Fibroblast of lung (primary cell): ENCODE measurements at regions not wholly inside any gene's neighbourhood (a gene's known extent, or its start where the extent isn't known, plus 50 kb on each side); places are given as distances from the start of the nearest gene placed in this dataset.

ENCODE experiments used
- DNase-seq, 2 donors: peaks; one replicate each; pipeline versions ENCODE4 v3.0.0 to v3.0.0-alpha.2; 2010; ENCODE audit warnings: low read depth in 2 of 2
- H2AFZ ChIP-seq: 2 replicates; pipeline ENCODE4 v1.5.1; 2012; ENCODE audit warnings: low read length, control low read depth, inconsistent platforms
- H3K27ac ChIP-seq: 2 replicates; pipeline ENCODE4 v1.5.1; 2011; ENCODE audit warnings: low read length, control low read depth; ENCODE audit not compliant: insufficient read depth
- H3K27me3 ChIP-seq: 2 replicates; pipeline ENCODE4 v1.5.1; 2011; ENCODE audit warnings: mild to moderate bottlenecking, low read length; ENCODE audit not compliant: control insufficient read depth, insufficient read depth
- H3K36me3 ChIP-seq: 2 replicates; pipeline ENCODE4 v1.5.1; 2011; ENCODE audit warnings: low read length; ENCODE audit not compliant: control insufficient read depth, insufficient read depth
- H3K4me1 ChIP-seq: 2 replicates; pipeline ENCODE4 v1.5.1; 2011; ENCODE audit warnings: low read length; ENCODE audit not compliant: control insufficient read depth, insufficient read depth; ENCODE audit errors: extremely low read depth
- H3K4me2 ChIP-seq: 2 replicates; pipeline ENCODE4 v1.5.1; 2011; ENCODE audit warnings: low read length, control low read depth; ENCODE audit not compliant: insufficient read depth; ENCODE audit errors: extremely low read depth
- H3K4me3 ChIP-seq, 4 experiments: fragments of 200-600 bp in 1 of 4; sonication (generic) in 1 of 4; replicated peaks in 1 of 4; 2 replicates each; pipeline ENCODE4 v1.5.1; 2011 to 2016; ENCODE audit warnings: low read length in 4 of 4, low read depth in 3 of 4, mild to moderate bottlenecking in 3 of 4, control low read depth in 2 of 4, inconsistent platforms in 1 of 4, mixed read lengths in 1 of 4; ENCODE audit not compliant: insufficient read depth in 1 of 4; ENCODE audit errors: control extremely low read depth in 1 of 4
- H3K79me2 ChIP-seq: 2 replicates; pipeline ENCODE4 v1.5.1; 2012; ENCODE audit warnings: mild to moderate bottlenecking, low read length, inconsistent platforms; ENCODE audit not compliant: control insufficient read depth, insufficient read depth
- H3K9ac ChIP-seq: 2 replicates; pipeline ENCODE4 v1.5.1; 2011; ENCODE audit warnings: mild to moderate bottlenecking, low read length, control low read depth; ENCODE audit not compliant: insufficient read depth
- H3K9me3 ChIP-seq: 2 replicates; pipeline ENCODE4 v1.5.1; 2012; ENCODE audit warnings: low read depth, low read length; ENCODE audit not compliant: control insufficient read depth, insufficient read depth
- H4K20me1 ChIP-seq: 2 replicates; pipeline ENCODE4 v1.5.1; 2011; ENCODE audit warnings: low read length; ENCODE audit not compliant: control insufficient read depth, insufficient read depth; ENCODE audit errors: extremely low read depth
- CTCF ChIP-seq, 2 donors: IDR thresholded peaks in 1 of 2; conservative IDR thresholded peaks in 1 of 2; 1 replicate in 1 of 2; 2 replicates in 1 of 2; pipeline ENCODE4 v1.5.1; 2011 to 2012; ENCODE audit warnings: low read length in 2 of 2, control low read depth in 1 of 2, inconsistent platforms in 1 of 2, low read depth in 1 of 2, mild to moderate bottlenecking in 1 of 2
- EZH2 ChIP-seq: IDR thresholded peaks from 2 replicates; pipeline ENCODE4 v1.5.1; 2012; ENCODE audit warnings: low read length, control low read depth, mild to moderate bottlenecking; ENCODE audit errors: missing control alignments

- TF ChIP-seq EZH2 (no peak), CTCF (conservative IDR thresholded peaks at IDR 0.05 in 1 of 2, IDR thresholded peaks at IDR 0.05 in 1 of 2; ENCODE audit: low read depth in 1 of 2, low read length in 2 of 2) (no peak)
- Histone ChIP-seq H2AFZ (no peak overlapping the region), H3K27ac (no peak overlapping the region), H3K9me3 (no peaks in the 10 kb centered on the region), H3K4me1 (no peaks in the 10 kb centered on the region), H3K4me3 (no peak overlapping the region), H3K36me3 (no peaks in the 10 kb centered on the region), H3K79me2 (no peaks in the 10 kb centered on the region), H3K4me2 (no peak overlapping the region), H3K9ac (no peak overlapping the region), H3K27me3 (peaks cover 3% of the 10 kb centered on the region), H4K20me1 (no peaks in the 10 kb centered on the region)
- peak in 1 of 2 donors; percentile 17 for DNase-seq
Measured at GRCh38 chr9:108609227-108609896, 246.4 kb downstream of the ACTL7B start.

- TF ChIP-seq CTCF (conservative IDR thresholded peaks at IDR 0.05 in 1 of 2, IDR thresholded peaks at IDR 0.05 in 1 of 2; ENCODE audit: low read depth in 1 of 2, low read length in 2 of 2) (no peak), EZH2 (no peak)
- Histone ChIP-seq H3K27me3 (peaks cover 3% of the 10 kb centered on the region), H4K20me1 (no peaks in the 10 kb centered on the region), H2AFZ (no peak overlapping the region), H3K79me2 (no peaks in the 10 kb centered on the region), H3K9me3 (no peaks in the 10 kb centered on the region), H3K27ac (no peak overlapping the region), H3K36me3 (no peaks in the 10 kb centered on the region), H3K4me1 (no peaks in the 10 kb centered on the region), H3K4me3 (no peak overlapping the region), H3K4me2 (no peak overlapping the region), H3K9ac (no peak overlapping the region)
- no peak for DNase-seq
Measured at GRCh38 chr9:108607607-108608006, 248.2 kb downstream of the ACTL7B start.

DNA sequence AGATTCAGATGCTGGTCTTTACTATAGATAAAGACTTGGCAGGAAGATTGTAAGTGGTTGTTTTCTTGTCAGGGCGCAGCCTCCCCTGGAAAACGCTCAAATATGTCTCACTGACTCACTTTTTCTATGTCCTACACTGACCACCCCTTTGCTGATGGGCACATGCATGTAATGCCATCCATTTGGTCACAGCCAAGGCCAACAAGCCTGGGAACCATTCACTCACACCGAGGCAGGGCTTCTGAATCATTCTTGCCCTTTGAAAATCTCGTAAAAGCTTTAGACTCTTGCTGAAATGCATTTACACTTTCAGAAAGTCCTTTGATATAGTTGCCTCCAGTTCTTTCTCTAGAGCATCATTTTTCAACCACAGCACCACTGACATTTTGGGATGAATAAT, 249.4 kb downstream of the ACTL7B start:
- DNase-seq: peak in 1 of 2 donors; percentile 10
- no peaks in the 10 kb centered on the region for H3K9me3 ChIP-seq
- H3K4me2 ChIP-seq: no peak overlapping the region

More for the DNA sequence above, 249.4 kb downstream of the ACTL7B start:
- TF ChIP-seq EZH2 (no peak), CTCF (conservative IDR thresholded peaks at IDR 0.05 in 1 of 2, IDR thresholded peaks at IDR 0.05 in 1 of 2; ENCODE audit: low read depth in 1 of 2, low read length in 2 of 2) (no peak)
- Histone ChIP-seq H3K36me3 (no peaks in the 10 kb centered on the region), H3K4me1 (no peaks in the 10 kb centered on the region), H3K9ac (no peak overlapping the region), H3K79me2 (no peaks in the 10 kb centered on the region), H3K27me3 (peaks cover 3% of the 10 kb centered on the region), H2AFZ (no peak overlapping the region), H4K20me1 (no peaks in the 10 kb centered on the region), H3K27ac (no peak overlapping the region), H3K4me3 (no peak overlapping the region)
